ENCODE measurements at regions not wholly inside any gene's neighbourhood (a gene's known extent, or its start where the extent isn't known, plus 50 kb on each side); places are given as distances from the start of the nearest gene placed in this dataset.
"Not testable (repeated sequence)": the region's sequence is repeated elsewhere in the genome, so short reads cannot be mapped to it uniquely, and the experiment has no call there.

- no peak for DNase-seq (ENCODE audit: low read depth)
These were observed 213.5 kb upstream of the CLNK start for GRCh38 chr4:10898072-10898471.

GRCh38 chr4:10897076-10897475 lies 212.5 kb upstream of the CLNK start:
- no peak for DNase-seq (ENCODE audit: low read depth)

GRCh38 chr4:10893395-10893794 lies 208.8 kb upstream of the CLNK start:
- DNase-seq (ENCODE audit: low read depth) = no peak

- DNase-seq (ENCODE audit: low read depth) = no peak
These were observed 207.3 kb upstream of the CLNK start for GRCh38 chr4:10891866-10892265.

- no peak for DNase-seq (ENCODE audit: low read depth)
These were observed 205.3 kb upstream of the CLNK start for GRCh38 chr4:10889819-10890218.

- no peak for DNase-seq (ENCODE audit: low read depth)
These were observed 195.0 kb upstream of the CLNK start for GRCh38 chr4:10879411-10880110.

GRCh38 chr4:10878861-10879260 lies 194.3 kb upstream of the CLNK start:
- DNase-seq (ENCODE audit: low read depth) = no peak

GRCh38 chr4:10877076-10877475 lies 192.5 kb upstream of the CLNK start:
- no peak for DNase-seq (ENCODE audit: low read depth)

- no peak for DNase-seq (ENCODE audit: low read depth)
These were observed 190.7 kb upstream of the CLNK start for GRCh38 chr4:10875144-10875799.

- DNase-seq (ENCODE audit: low read depth) = no peak
These were observed 189.2 kb upstream of the CLNK start for GRCh38 chr4:10873809-10874208.

GRCh38 chr4:10872833-10873517 lies 188.4 kb upstream of the CLNK start:
- no peak for DNase-seq (ENCODE audit: low read depth)

GRCh38 chr4:10866666-10867065 lies 182.1 kb upstream of the CLNK start:
- no peak for DNase-seq (ENCODE audit: low read depth)

GRCh38 chr4:10861036-10861435 lies 176.5 kb upstream of the CLNK start:
- no peak for DNase-seq (ENCODE audit: low read depth)

- DNase-seq (ENCODE audit: low read depth) = no peak
These were observed 171.8 kb upstream of the CLNK start for GRCh38 chr4:10856271-10856782.

- DNase-seq (ENCODE audit: low read depth) = no peak
These were observed 168.6 kb upstream of the CLNK start for GRCh38 chr4:10853196-10853595.

GRCh38 chr4:10841697-10842096 lies 157.1 kb upstream of the CLNK start:
- DNase-seq (ENCODE audit: low read depth) = no peak

- no peak for DNase-seq (ENCODE audit: low read depth)
These were observed 152.6 kb upstream of the CLNK start for GRCh38 chr4:10837151-10837550.

- no peak for DNase-seq (ENCODE audit: low read depth)
These were observed 148.4 kb upstream of the CLNK start for GRCh38 chr4:10832806-10833628.

- DNase-seq (ENCODE audit: low read depth) = no peak
These were observed 147.3 kb upstream of the CLNK start for GRCh38 chr4:10831727-10832408.

- not testable (repeated sequence) for DNase-seq (ENCODE audit: low read depth)
These were observed 144.5 kb upstream of the CLNK start for GRCh38 chr4:10828918-10829538.

GRCh38 chr4:10821826-10822225 lies 137.3 kb upstream of the CLNK start:
- DNase-seq (ENCODE audit: low read depth) = no peak
